ENCODE measurements at regions not wholly inside any gene's neighbourhood (a gene's known extent, or its start where the extent isn't known, plus 50 kb on each side); places are given as distances from the start of the nearest gene placed in this dataset.

- H3K27ac ChIP-seq (ENCODE audit: low read depth, low read length), result no peak overlapping the region
- H3K4me1 ChIP-seq (ENCODE audit: control insufficient read depth in 5 of 5, insufficient read depth in 5 of 5, low read length in 5 of 5), result peaks cover 0 to 1% (median 0%) of the 10 kb centered on the region in 5 donors
- no peaks in the 10 kb centered on the region for H3K36me3 ChIP-seq (ENCODE audit: control insufficient read depth in 5 of 5, insufficient read depth in 5 of 5, low read length in 5 of 5)
- H3K9me3 ChIP-seq (ENCODE audit: control insufficient read depth in 5 of 5, low read length in 5 of 5), result no peaks in the 10 kb centered on the region
- no peaks in the 10 kb centered on the region for H3K27me3 ChIP-seq (ENCODE audit: control insufficient read depth in 5 of 5, insufficient read depth in 4 of 5, low read length in 5 of 5)
- H3K4me3 ChIP-seq (ENCODE audit: low read depth in 1 of 5, low read length in 5 of 5), result no peak overlapping the region
- no peak overlapping the region for H3K9ac ChIP-seq (ENCODE audit: low read length in 5 of 5)
Measured at GRCh38 chr7:85710960-85711359, 524.1 kb upstream of the SEMA3D start.

DNA sequence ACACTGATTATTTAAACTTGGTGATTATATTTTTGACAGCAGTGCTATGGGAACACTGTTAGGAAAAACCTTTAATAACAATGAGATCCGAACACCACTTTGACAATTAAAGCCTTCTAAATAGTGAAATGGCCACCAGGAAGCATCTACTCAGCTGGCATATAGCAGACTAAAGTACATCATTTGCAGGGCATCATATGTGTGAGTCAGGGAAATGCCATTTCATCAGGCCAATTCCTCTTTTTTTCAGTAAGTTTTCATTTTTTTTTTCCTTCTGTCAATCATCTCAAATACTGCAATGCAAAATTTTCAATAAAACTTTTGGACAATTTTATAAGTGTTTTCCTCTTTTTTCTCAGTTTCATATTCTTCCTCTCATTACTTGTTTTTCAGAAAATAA lies 521.4 kb upstream of the SEMA3D start:
- Histone ChIP-seq H3K4me1 (ENCODE audit: control insufficient read depth in 5 of 5, insufficient read depth in 5 of 5, low read length in 5 of 5) (no peaks in the 10 kb centered on the region), H3K4me3 (ENCODE audit: low read depth in 1 of 5, low read length in 5 of 5) (no peak overlapping the region), H3K9me3 (ENCODE audit: control insufficient read depth in 5 of 5, low read length in 5 of 5) (no peaks in the 10 kb centered on the region), H3K9ac (ENCODE audit: low read length in 5 of 5) (no peak overlapping the region), H3K36me3 (ENCODE audit: control insufficient read depth in 5 of 5, insufficient read depth in 5 of 5, low read length in 5 of 5) (no peaks in the 10 kb centered on the region), H3K27me3 (ENCODE audit: control insufficient read depth in 5 of 5, insufficient read depth in 4 of 5, low read length in 5 of 5) (no peaks in the 10 kb centered on the region), H3K27ac (ENCODE audit: low read depth, low read length) (no peak overlapping the region)

DNA sequence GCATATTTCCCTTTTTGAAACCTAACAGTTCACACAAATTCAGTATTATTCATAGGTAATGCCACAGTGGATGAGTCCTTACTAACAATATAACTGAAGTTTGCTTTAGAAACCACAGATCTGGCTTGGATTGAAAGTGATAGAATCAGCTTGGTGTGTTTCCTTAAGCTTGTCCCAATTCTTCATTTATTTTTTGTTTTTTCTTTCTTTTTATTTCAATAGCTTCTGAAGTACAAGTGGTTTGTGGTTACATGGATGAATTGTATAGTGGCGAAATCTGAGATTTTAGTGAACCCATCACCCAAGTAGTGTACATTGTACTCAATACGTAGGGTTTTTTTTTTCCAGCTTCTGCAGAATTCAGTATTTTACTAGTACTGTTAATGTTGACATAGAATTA lies 518.2 kb upstream of the SEMA3D start:
- no peaks in the 10 kb centered on the region for H3K36me3 ChIP-seq (ENCODE audit: control insufficient read depth in 5 of 5, insufficient read depth in 5 of 5, low read length in 5 of 5)
- no peaks in the 10 kb centered on the region for H3K9me3 ChIP-seq (ENCODE audit: control insufficient read depth in 5 of 5, low read length in 5 of 5)

DNA sequence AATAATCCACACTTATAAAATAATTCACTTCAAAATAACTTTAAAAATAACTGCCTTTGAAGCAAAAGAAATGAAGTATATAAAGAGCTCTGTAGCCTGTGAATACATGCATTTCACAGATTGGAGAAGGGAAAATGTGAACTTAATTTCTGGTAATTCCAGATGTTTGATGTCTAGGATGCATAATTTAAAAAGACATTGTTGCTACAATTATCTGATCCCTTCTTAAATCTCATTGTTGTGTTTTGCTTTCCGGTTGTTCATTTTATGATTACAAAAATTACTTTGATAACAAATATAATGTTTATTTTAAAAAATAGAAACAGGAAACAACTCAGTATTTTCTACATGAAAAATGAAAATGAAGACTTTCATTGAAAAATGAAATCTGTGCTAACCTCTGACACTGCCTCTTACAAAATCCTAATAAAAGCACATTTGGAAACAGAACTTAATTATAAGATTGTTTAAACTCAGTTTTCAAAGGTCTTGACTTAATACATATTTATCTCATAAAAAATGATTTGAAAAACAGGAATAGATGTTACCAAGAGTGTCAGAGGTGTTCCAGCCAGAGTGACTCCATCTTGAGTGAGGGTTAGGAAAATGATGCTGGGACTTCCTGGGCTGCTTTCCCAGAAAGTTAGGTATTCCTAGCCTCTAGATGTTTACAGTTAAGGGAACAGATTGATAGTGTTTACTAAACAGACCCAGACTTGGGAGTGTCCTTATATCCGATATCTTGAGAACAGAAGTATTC lies 516.6 kb upstream of the SEMA3D start:
- no peaks in the 10 kb centered on the region for H3K27me3 ChIP-seq (ENCODE audit: control insufficient read depth in 5 of 5, insufficient read depth in 4 of 5, low read length in 5 of 5)
- H3K27ac ChIP-seq (ENCODE audit: low read depth, low read length), result no peak overlapping the region
- H3K9ac ChIP-seq (ENCODE audit: low read length in 5 of 5), result no peak overlapping the region
- no peaks in the 10 kb centered on the region for H3K36me3 ChIP-seq (ENCODE audit: control insufficient read depth in 5 of 5, insufficient read depth in 5 of 5, low read length in 5 of 5)
- H3K4me3 ChIP-seq (ENCODE audit: low read depth in 1 of 5, low read length in 5 of 5), result no peak overlapping the region
- H3K9me3 ChIP-seq (ENCODE audit: control insufficient read depth in 5 of 5, low read length in 5 of 5), result no peaks in the 10 kb centered on the region
- no peaks in the 10 kb centered on the region for H3K4me1 ChIP-seq (ENCODE audit: control insufficient read depth in 5 of 5, insufficient read depth in 5 of 5, low read length in 5 of 5)

More for the DNA sequence above, 518.2 kb upstream of the SEMA3D start:
- no peak overlapping the region for H3K9ac ChIP-seq (ENCODE audit: low read length in 5 of 5)
- H3K4me3 ChIP-seq (ENCODE audit: low read depth in 1 of 5, low read length in 5 of 5), result no peak overlapping the region
- no peaks in the 10 kb centered on the region for H3K4me1 ChIP-seq (ENCODE audit: control insufficient read depth in 5 of 5, insufficient read depth in 5 of 5, low read length in 5 of 5)
- no peak overlapping the region for H3K27ac ChIP-seq (ENCODE audit: low read depth, low read length)
- H3K27me3 ChIP-seq (ENCODE audit: control insufficient read depth in 5 of 5, insufficient read depth in 4 of 5, low read length in 5 of 5), result no peaks in the 10 kb centered on the region

GRCh38 chr7:85702348-85702747 lies 515.5 kb upstream of the SEMA3D start:
- Histone ChIP-seq H3K9ac (ENCODE audit: low read length in 5 of 5) (no peak overlapping the region), H3K4me3 (ENCODE audit: low read depth in 1 of 5, low read length in 5 of 5) (no peak overlapping the region), H3K36me3 (ENCODE audit: control insufficient read depth in 5 of 5, insufficient read depth in 5 of 5, low read length in 5 of 5) (no peaks in the 10 kb centered on the region), H3K4me1 (ENCODE audit: control insufficient read depth in 5 of 5, insufficient read depth in 5 of 5, low read length in 5 of 5) (no peaks in the 10 kb centered on the region), H3K9me3 (ENCODE audit: control insufficient read depth in 5 of 5, low read length in 5 of 5) (no peaks in the 10 kb centered on the region), H3K27ac (ENCODE audit: low read depth, low read length) (no peak overlapping the region), H3K27me3 (ENCODE audit: control insufficient read depth in 5 of 5, insufficient read depth in 4 of 5, low read length in 5 of 5) (no peaks in the 10 kb centered on the region)

DNA sequence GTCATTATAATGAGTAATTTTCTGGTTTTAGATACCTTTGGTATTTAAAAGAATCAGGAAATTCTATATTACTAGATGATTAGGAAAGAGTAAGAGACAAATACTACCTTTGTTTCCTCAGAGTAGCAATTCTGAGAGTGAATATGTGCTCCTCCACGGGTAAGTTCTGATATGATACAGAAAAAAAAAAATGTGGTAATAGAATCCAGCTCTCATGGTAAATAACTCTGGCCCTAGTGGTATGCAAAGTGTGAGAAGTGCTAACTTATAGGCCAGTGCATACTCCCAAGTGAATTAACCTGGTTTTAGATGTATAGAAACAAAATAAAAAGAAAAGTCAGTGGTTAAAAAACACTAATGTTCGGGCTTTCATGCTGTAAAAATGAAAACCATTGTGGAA lies 512.6 kb upstream of the SEMA3D start:
- H3K9ac ChIP-seq (ENCODE audit: low read length in 5 of 5), result no peak overlapping the region
- H3K36me3 ChIP-seq (ENCODE audit: control insufficient read depth in 5 of 5, insufficient read depth in 5 of 5, low read length in 5 of 5), result no peaks in the 10 kb centered on the region
- no peak overlapping the region for H3K4me3 ChIP-seq (ENCODE audit: low read depth in 1 of 5, low read length in 5 of 5)
- no peak overlapping the region for H3K27ac ChIP-seq (ENCODE audit: low read depth, low read length)
- no peaks in the 10 kb centered on the region for H3K9me3 ChIP-seq (ENCODE audit: control insufficient read depth in 5 of 5, low read length in 5 of 5)
- no peaks in the 10 kb centered on the region for H3K4me1 ChIP-seq (ENCODE audit: control insufficient read depth in 5 of 5, insufficient read depth in 5 of 5, low read length in 5 of 5)
- H3K27me3 ChIP-seq (ENCODE audit: control insufficient read depth in 5 of 5, insufficient read depth in 4 of 5, low read length in 5 of 5), result no peaks in the 10 kb centered on the region

DNA sequence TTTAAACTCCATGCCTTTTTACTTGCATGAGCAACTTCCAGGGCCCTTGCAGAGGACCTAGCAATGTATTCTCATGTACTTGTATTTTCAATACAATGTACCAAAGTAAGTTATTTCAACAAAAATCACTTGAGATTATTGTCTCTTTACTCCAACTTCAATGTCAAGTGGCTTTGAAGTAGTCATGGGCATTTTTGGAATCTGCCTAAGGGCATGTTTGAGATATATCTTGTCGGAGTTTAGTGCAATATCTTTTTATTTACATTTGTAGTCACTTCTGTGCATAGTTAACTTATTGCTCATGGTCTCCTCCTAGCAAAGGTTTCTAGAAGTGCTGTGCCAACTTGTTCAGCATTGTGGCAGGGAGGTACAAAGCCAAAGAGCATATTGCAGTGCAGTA lies 508.7 kb upstream of the SEMA3D start:
- Histone ChIP-seq H3K27me3 (ENCODE audit: control insufficient read depth in 5 of 5, insufficient read depth in 4 of 5, low read length in 5 of 5) (no peaks in the 10 kb centered on the region), H3K36me3 (ENCODE audit: control insufficient read depth in 5 of 5, insufficient read depth in 5 of 5, low read length in 5 of 5) (no peaks in the 10 kb centered on the region), H3K9me3 (ENCODE audit: control insufficient read depth in 5 of 5, low read length in 5 of 5) (no peaks in the 10 kb centered on the region), H3K27ac (ENCODE audit: low read depth, low read length) (no peak overlapping the region), H3K9ac (ENCODE audit: low read length in 5 of 5) (no peak overlapping the region), H3K4me3 (ENCODE audit: low read depth in 1 of 5, low read length in 5 of 5) (no peak overlapping the region), H3K4me1 (ENCODE audit: control insufficient read depth in 5 of 5, insufficient read depth in 5 of 5, low read length in 5 of 5) (no peaks in the 10 kb centered on the region)

DNA sequence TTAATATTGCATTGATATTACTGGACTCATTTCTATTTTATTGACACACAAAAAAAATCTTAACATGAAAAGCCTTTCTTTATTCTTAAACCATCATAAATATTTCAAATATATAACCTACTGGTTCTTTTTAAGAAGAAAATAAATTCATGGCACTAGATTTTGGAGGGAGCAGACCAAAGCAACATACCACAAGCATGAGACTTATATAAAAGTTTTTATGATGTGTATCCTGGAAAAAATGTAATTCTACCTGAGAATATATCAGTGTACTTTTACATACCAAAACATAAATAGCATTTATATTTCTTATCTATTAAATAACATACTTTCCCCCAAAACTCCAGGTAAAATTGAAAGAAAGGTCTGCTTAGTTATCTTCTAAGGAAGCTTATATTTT lies 508.2 kb upstream of the SEMA3D start:
- Histone ChIP-seq H3K36me3 (ENCODE audit: control insufficient read depth in 5 of 5, insufficient read depth in 5 of 5, low read length in 5 of 5) (no peaks in the 10 kb centered on the region), H3K4me1 (ENCODE audit: control insufficient read depth in 5 of 5, insufficient read depth in 5 of 5, low read length in 5 of 5) (no peaks in the 10 kb centered on the region), H3K9ac (ENCODE audit: low read length in 5 of 5) (no peak overlapping the region), H3K4me3 (ENCODE audit: low read depth in 1 of 5, low read length in 5 of 5) (no peak overlapping the region), H3K9me3 (ENCODE audit: control insufficient read depth in 5 of 5, low read length in 5 of 5) (no peaks in the 10 kb centered on the region), H3K27ac (ENCODE audit: low read depth, low read length) (no peak overlapping the region), H3K27me3 (ENCODE audit: control insufficient read depth in 5 of 5, insufficient read depth in 4 of 5, low read length in 5 of 5) (no peaks in the 10 kb centered on the region)

- Histone ChIP-seq H3K36me3 (ENCODE audit: control insufficient read depth in 5 of 5, insufficient read depth in 5 of 5, low read length in 5 of 5) (no peaks in the 10 kb centered on the region), H3K4me1 (ENCODE audit: control insufficient read depth in 5 of 5, insufficient read depth in 5 of 5, low read length in 5 of 5) (peaks cover 0 to 1% (median 0%) of the 10 kb centered on the region in 5 donors), H3K27ac (ENCODE audit: low read depth, low read length) (no peak overlapping the region), H3K9me3 (ENCODE audit: control insufficient read depth in 5 of 5, low read length in 5 of 5) (no peaks in the 10 kb centered on the region), H3K9ac (ENCODE audit: low read length in 5 of 5) (no peak overlapping the region), H3K4me3 (ENCODE audit: low read depth in 1 of 5, low read length in 5 of 5) (no peak overlapping the region), H3K27me3 (ENCODE audit: control insufficient read depth in 5 of 5, insufficient read depth in 4 of 5, low read length in 5 of 5) (no peaks in the 10 kb centered on the region)
Measured at GRCh38 chr7:85693326-85693725, 506.5 kb upstream of the SEMA3D start.

GRCh38 chr7:85688712-85689111 lies 501.9 kb upstream of the SEMA3D start:
- no peaks in the 10 kb centered on the region for H3K9me3 ChIP-seq (ENCODE audit: control insufficient read depth in 5 of 5, low read length in 5 of 5)
- peaks cover 0 to 4% (median 0%) of the 10 kb centered on the region in 5 donors for H3K4me1 ChIP-seq (ENCODE audit: control insufficient read depth in 5 of 5, insufficient read depth in 5 of 5, low read length in 5 of 5)
- no peaks in the 10 kb centered on the region for H3K36me3 ChIP-seq (ENCODE audit: control insufficient read depth in 5 of 5, insufficient read depth in 5 of 5, low read length in 5 of 5)
- H3K27me3 ChIP-seq (ENCODE audit: control insufficient read depth in 5 of 5, insufficient read depth in 4 of 5, low read length in 5 of 5), result no peaks in the 10 kb centered on the region
- H3K9ac ChIP-seq (ENCODE audit: low read length in 5 of 5), result no peak overlapping the region
- no peak overlapping the region for H3K4me3 ChIP-seq (ENCODE audit: low read depth in 1 of 5, low read length in 5 of 5)
- H3K27ac ChIP-seq (ENCODE audit: low read depth, low read length), result no peak overlapping the region
